ENCODE measurements at regions not wholly inside any gene's neighbourhood (a gene's known extent, or its start where the extent isn't known, plus 50 kb on each side); places are given as distances from the start of the nearest gene placed in this dataset.

DNA sequence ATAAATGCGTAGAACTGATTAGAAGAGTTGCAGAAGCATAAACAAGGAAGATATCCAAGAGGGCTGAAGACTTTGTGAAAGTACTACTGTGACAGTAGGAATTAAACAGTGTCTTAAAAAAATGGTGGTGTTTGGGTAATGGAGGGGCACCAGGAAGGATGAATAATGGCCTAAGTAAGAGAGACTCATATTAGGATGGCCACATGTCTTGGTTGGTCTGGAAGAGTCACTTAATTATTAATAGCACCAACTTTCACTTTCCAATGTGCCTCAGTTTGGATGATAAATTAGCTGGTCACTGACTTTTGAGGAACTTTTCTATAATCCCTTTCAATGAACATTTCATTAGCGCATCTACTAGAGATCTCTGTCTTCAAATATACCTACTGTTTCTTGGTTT lies 372.2 kb downstream of the NYAP2 start:
- Histone ChIP-seq H3K27ac (no peak overlapping the region), H3K9me3 (no peaks in the 10 kb centered on the region), H3K27me3 (no peaks in the 10 kb centered on the region), H3K36me3 (no peaks in the 10 kb centered on the region), H3K4me3 (replicated peaks in 1 of 3) (no peak overlapping the region), H3K4me1 (no peaks in the 10 kb centered on the region)
- DNase-seq: no peak
- TF ChIP-seq, protein P1, sequence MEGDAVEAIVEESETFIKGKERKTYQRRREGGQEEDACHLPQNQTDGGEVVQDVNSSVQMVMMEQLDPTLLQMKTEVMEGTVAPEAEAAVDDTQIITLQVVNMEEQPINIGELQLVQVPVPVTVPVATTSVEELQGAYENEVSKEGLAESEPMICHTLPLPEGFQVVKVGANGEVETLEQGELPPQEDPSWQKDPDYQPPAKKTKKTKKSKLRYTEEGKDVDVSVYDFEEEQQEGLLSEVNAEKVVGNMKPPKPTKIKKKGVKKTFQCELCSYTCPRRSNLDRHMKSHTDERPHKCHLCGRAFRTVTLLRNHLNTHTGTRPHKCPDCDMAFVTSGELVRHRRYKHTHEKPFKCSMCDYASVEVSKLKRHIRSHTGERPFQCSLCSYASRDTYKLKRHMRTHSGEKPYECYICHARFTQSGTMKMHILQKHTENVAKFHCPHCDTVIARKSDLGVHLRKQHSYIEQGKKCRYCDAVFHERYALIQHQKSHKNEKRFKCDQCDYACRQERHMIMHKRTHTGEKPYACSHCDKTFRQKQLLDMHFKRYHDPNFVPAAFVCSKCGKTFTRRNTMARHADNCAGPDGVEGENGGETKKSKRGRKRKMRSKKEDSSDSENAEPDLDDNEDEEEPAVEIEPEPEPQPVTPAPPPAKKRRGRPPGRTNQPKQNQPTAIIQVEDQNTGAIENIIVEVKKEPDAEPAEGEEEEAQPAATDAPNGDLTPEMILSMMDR (IDR thresholded peaks at IDR 0.05): no peak
- no peak for TF ChIP-seq POLR2A (IDR thresholded peaks at IDR 0.05)
- intact Hi-C loops (cut with DNase I): no loop called here
- WGBS, 2 donors: 98 to 100% methylated on average over 2 of the region's 2 CpGs

GRCh38 chr2:225768741-225769140 lies 369.2 kb downstream of the NYAP2 start:
- TF ChIP-seq, protein P1 (IDR thresholded peaks at IDR 0.05): no peak
- no peak for TF ChIP-seq POLR2A (IDR thresholded peaks at IDR 0.05)
- no peaks in the 10 kb centered on the region for H3K27me3 ChIP-seq
- H3K9me3 ChIP-seq: no peaks in the 10 kb centered on the region
- no peaks in the 10 kb centered on the region for H3K36me3 ChIP-seq
- no peak overlapping the region for H3K27ac ChIP-seq
- no peak for DNase-seq
- intact Hi-C loops (cut with DNase I): no loop called here
- no peak overlapping the region for H3K4me3 ChIP-seq (replicated peaks in 1 of 3)
- 89% methylated on average over 3 of the region's 3 CpGs for WGBS, 2 donors
- H3K4me1 ChIP-seq: no peaks in the 10 kb centered on the region

DNA sequence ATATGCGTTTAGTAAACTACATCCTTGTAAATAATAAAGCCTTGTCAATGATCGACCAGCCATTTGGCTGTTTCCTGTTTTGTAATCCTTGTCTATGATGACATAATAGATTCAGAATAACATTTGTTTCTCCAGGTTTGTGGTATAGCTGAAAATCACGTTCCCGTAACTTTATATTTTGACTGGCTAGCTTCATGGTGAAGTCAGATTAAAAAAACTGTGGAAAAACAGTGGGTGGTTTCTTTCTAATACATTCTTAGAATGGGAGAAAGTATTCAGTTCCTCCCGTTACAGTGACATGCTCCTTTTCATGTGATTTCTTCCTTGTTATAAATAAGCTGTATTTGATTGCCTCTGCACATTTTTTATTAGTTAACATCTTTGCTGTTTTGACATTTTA lies 366.9 kb downstream of the NYAP2 start:
- no peak for DNase-seq
- no peak overlapping the region for H3K4me3 ChIP-seq (replicated peaks in 1 of 3)
- TF ChIP-seq, protein P1 (IDR thresholded peaks at IDR 0.05): no peak
- no peak for TF ChIP-seq POLR2A (IDR thresholded peaks at IDR 0.05)
- no peaks in the 10 kb centered on the region for H3K36me3 ChIP-seq
- H3K27me3 ChIP-seq: no peaks in the 10 kb centered on the region
- no peak overlapping the region for H3K27ac ChIP-seq
- intact Hi-C loops (cut with DNase I): no loop called here
- H3K4me1 ChIP-seq: no peaks in the 10 kb centered on the region
- H3K9me3 ChIP-seq: no peaks in the 10 kb centered on the region
- 81 to 84% methylated on average over 5 of the region's 5 CpGs for WGBS, 2 donors

DNA sequence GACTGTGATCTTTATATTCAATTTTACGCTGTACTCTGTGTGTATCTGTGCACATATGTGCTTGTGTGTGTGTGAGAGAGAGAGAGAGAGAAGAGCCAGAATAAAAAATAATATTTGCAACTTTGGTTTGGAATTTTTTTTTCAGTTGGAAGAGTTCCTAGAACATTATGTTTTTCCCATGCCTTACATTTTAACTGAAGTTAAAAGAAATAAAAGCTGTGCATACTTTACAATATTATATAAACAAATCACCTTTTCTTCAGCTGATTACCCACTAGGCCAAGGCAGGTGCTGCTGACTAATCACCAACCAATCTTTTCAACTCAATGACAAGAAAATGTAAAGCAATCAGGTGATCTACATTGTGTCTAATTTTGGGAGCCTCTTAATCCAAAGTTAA lies 366.3 kb downstream of the NYAP2 start:
- H3K27me3 ChIP-seq: no peaks in the 10 kb centered on the region
- no peak for DNase-seq
- H3K27ac ChIP-seq: no peak overlapping the region
- H3K36me3 ChIP-seq: no peaks in the 10 kb centered on the region
- intact Hi-C loops (cut with DNase I): no loop called here
- 86 to 87% methylated on average over 1 of the region's 1 CpG for WGBS, 2 donors
- no peak overlapping the region for H3K4me3 ChIP-seq (replicated peaks in 1 of 3)
- no peaks in the 10 kb centered on the region for H3K9me3 ChIP-seq
- no peak for TF ChIP-seq POLR2A (IDR thresholded peaks at IDR 0.05)
- H3K4me1 ChIP-seq: no peaks in the 10 kb centered on the region

- 88 to 92% methylated on average over 5 of the region's 5 CpGs for WGBS, 2 donors
- H3K36me3 ChIP-seq: no peaks in the 10 kb centered on the region
- no peak overlapping the region for H3K27ac ChIP-seq
- H3K4me1 ChIP-seq: no peaks in the 10 kb centered on the region
- no peak for DNase-seq
- intact Hi-C loops (cut with DNase I): no loop called here
- H3K27me3 ChIP-seq: no peaks in the 10 kb centered on the region
- TF ChIP-seq POLR2A (IDR thresholded peaks at IDR 0.05): no peak
- TF ChIP-seq, protein P1 (IDR thresholded peaks at IDR 0.05): no peak
- H3K4me3 ChIP-seq (replicated peaks in 1 of 3): no peak overlapping the region
- no peaks in the 10 kb centered on the region for H3K9me3 ChIP-seq
These were observed 364.8 kb downstream of the NYAP2 start for GRCh38 chr2:225764346-225764745.

- Histone ChIP-seq H3K4me3 (replicated peaks in 1 of 3) (no peak overlapping the region), H3K36me3 (no peaks in the 10 kb centered on the region), H3K27ac (no peak overlapping the region), H3K4me1 (no peaks in the 10 kb centered on the region), H3K27me3 (no peaks in the 10 kb centered on the region), H3K9me3 (no peaks in the 10 kb centered on the region)
- DNase-seq: no peak
- 84 to 92% methylated on average over 2 of the region's 2 CpGs for WGBS, 2 donors
- intact Hi-C loops (cut with DNase I): no loop called here
- TF ChIP-seq POLR2A (IDR thresholded peaks at IDR 0.05): no peak
- TF ChIP-seq, protein P1 (IDR thresholded peaks at IDR 0.05): no peak
These were observed 364.2 kb downstream of the NYAP2 start for GRCh38 chr2:225763711-225764110.
